Fibroblast of skin of left quadriceps (primary cell): ENCODE measurements at regions not wholly inside any gene's neighbourhood (a gene's known extent, or its start where the extent isn't known, plus 50 kb on each side); places are given as distances from the start of the nearest gene placed in this dataset.

ENCODE experiments used
- DNase-seq, 2 experiments: peaks; one replicate each; pipeline ENCODE4 v3.0.0-alpha.2; 2013; ENCODE audit warnings: low read depth in 2 of 2

DNA sequence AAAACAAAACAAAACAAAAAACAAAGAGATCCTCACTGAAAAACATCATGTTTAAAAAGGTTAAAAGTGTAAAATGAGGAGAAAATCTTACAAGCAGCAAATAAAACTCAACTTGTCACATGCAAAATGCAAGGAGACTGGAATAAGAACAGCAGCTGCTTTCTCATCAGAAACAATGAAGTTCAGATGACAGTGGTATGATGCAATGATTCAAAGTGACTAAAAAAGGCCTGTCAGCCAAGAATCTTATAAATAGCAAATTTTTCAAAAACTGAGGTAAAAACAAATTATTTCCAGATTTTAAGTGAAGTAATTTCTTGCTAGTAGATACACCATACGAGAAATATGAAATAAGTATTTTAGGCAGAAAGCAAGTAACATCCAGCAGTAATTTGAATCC, 68.6 kb upstream of the EPHA3 start:
- DNase-seq: no peak

- DNase-seq: peak; percentile 50 to 59
Measured at GRCh38 chr3:89042236-89042835, 65.1 kb upstream of the EPHA3 start.

DNA sequence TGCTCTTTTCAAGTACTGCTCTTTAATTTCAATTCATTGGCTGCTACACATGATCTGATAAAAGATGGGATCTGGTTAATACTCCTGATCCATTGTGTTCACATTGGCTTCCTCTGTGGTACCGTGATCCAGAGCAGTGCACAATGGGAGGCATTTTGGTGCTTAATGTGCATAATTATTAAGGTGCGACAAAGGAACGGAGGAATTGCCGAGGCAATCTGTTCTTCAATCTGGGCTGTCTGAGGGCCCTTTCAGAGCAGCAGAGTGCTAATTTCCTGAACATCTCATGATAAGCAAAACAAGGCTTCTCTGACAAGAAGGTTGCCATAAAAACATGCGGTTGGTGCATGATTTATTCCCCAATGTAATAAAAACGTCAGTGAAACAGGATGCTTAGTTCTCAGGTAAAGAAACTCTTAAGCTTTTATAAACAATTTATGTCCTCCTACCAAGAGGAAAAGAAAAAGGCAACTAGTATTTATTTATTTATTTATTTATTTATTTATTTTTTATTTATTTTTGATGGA, 64.0 kb upstream of the EPHA3 start:
- DNase-seq: no peak

DNA sequence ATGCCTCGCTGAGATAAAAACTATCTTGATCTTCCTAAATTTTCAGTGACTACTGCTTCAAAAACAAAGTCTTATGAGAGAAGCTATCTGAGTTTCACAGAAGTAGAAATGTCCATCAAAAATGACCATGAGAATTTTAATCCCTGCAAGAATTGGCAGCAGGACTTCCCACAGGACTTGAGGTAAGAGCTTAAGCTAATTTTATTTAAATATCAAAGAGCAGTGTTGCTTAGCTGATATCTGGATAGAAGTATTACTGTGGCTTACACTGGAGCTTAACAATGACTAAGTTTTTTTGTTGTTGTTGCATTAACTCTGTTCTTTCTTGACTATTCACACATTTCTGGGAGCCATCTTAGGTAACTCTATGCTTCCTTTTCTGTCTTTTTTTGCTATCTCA, 60.8 kb upstream of the EPHA3 start:
- no peak for DNase-seq

DNA sequence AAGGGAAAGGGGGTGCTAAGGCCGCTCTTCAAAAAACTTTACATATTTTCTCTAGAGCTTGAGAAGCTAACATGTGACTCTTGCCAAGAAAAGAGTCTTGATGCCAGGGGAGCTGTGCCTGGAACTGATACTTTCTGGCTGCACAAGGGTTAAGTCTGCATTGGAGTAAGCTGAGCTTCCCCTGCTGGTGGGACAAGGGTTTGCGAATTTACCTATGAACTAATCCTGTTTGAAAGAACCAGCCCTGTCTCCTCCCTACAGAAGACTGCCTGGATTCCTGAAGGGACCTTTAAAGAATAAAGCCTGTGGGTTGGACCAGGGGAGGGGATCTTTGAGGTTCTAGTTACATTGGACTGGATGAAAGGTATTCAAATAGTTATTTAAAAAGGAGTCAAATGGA, 58.3 kb upstream of the EPHA3 start:
- no peak for DNase-seq

DNA sequence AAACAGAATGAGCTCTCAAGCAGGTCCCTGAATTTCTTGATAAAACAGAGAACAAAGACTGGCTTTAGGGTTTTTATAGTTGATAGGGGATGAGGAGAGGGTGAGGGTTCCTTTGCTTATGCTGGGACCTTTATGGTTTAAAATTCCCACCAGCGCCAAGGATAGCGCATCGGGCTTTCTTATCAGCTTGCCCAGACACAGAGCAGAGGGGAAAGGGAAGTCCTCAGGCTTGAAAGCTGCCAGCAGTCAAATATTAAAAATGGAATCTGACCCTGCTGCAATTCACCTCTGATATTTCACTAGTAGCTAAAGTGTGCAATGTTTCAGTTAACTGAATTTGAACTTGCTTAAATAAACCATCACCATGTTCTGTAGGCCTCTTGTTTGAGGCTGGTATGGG, 55.0 kb upstream of the EPHA3 start:
- DNase-seq: no peak

DNA sequence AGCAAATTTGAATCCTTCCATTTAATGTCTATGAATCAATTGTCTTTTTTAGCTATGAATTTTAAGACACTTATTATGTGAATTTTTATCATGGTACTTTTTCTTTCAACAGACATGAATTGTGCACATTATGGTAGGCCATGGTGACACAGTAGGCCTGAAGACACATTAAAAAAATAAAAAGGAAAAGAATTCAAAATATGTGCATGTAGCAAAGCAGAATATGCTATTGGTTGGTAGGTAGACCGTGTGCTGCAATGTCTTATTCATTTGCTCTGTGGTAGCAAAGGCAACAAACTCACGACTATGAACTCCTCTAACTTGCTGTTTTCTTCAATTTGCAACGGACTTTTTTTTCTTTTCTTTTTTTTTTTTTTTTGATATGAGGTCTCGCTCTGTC, 50.0 kb upstream of the EPHA3 start:
- no peak for DNase-seq
